ENCODE measurements at regions not wholly inside any gene's neighbourhood (a gene's known extent, or its start where the extent isn't known, plus 50 kb on each side); places are given as distances from the start of the nearest gene placed in this dataset.

DNA sequence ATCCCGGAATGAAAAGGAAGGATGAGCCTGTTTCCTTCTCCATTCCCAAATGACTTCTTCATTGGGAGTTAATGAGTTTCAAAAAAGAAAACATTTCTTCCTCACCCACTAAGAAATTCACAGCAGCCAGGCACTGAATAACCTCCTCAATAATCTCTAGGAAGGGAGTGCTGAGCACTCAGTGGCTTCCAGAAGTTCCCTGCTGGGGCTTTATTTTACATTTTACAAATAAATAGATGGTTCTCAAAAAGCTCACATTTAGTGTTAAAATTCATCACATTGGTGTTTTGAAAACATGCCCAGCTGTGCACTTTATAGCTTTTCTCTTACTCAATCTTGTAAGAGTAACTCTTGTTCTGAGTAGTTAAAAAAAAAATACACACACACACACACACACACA is 148.9 kb upstream of the PFKP start:
- H3K9me3 ChIP-seq, result no peaks in the 10 kb centered on the region
- intact Hi-C loops (cut with DNase I), result no loop called here
- H3K27ac ChIP-seq, result no peak overlapping the region
- DNase-seq (ENCODE audit: extremely low spot score in 2 of 2), result no peak
- no peaks in the 10 kb centered on the region for H3K27me3 ChIP-seq
- H3K36me3 ChIP-seq, result no peaks in the 10 kb centered on the region
- no peaks in the 10 kb centered on the region for H3K4me1 ChIP-seq
- TF ChIP-seq POLR2AphosphoS5 (IDR thresholded peaks at IDR 0.05; ENCODE audit: insufficient read depth in 1 of 2, low read depth in 1 of 2), result no peak
- TF ChIP-seq, protein P1, sequence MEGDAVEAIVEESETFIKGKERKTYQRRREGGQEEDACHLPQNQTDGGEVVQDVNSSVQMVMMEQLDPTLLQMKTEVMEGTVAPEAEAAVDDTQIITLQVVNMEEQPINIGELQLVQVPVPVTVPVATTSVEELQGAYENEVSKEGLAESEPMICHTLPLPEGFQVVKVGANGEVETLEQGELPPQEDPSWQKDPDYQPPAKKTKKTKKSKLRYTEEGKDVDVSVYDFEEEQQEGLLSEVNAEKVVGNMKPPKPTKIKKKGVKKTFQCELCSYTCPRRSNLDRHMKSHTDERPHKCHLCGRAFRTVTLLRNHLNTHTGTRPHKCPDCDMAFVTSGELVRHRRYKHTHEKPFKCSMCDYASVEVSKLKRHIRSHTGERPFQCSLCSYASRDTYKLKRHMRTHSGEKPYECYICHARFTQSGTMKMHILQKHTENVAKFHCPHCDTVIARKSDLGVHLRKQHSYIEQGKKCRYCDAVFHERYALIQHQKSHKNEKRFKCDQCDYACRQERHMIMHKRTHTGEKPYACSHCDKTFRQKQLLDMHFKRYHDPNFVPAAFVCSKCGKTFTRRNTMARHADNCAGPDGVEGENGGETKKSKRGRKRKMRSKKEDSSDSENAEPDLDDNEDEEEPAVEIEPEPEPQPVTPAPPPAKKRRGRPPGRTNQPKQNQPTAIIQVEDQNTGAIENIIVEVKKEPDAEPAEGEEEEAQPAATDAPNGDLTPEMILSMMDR (IDR thresholded peaks at IDR 0.05), result no peak
- no peak for TF ChIP-seq POLR2A (IDR thresholded peaks at IDR 0.05)
- H3K4me3 ChIP-seq, result no peak overlapping the region

DNA sequence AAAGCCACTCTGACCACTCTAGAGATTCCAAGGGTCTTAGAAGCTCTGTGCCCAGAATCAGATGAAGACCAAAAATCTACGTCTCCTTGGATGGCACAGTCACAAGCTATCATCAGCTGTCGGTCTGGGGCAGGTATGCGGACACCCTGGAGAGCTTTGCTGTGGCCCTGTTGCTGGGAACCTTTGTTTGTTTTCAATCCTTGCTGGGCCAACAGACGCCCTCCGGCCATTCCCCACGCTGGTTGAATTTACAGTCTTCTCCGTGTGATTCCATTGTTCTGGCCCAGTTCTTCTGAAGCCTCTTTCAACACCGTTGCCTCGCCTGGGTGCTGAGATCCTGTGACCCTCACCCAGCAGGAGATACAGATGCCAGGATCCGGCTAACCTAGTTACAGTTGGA is 149.4 kb upstream of the PFKP start:
- Histone ChIP-seq H3K36me3 (no peaks in the 10 kb centered on the region), H3K4me3 (no peak overlapping the region), H3K4me1 (no peaks in the 10 kb centered on the region), H3K27me3 (no peaks in the 10 kb centered on the region), H3K9me3 (no peaks in the 10 kb centered on the region), H3K27ac (no peak overlapping the region)
- TF ChIP-seq POLR2A (IDR thresholded peaks at IDR 0.05) (no peak), POLR2AphosphoS5 (IDR thresholded peaks at IDR 0.05; ENCODE audit: insufficient read depth in 1 of 2, low read depth in 1 of 2) (no peak)
- TF ChIP-seq, protein P1 (IDR thresholded peaks at IDR 0.05), result no peak
- no peak for DNase-seq (ENCODE audit: extremely low spot score in 2 of 2)
- intact Hi-C loops (cut with DNase I), result no loop called here

- Histone ChIP-seq H3K36me3 (no peaks in the 10 kb centered on the region), H3K27ac (no peak overlapping the region), H3K4me1 (no peaks in the 10 kb centered on the region), H3K9me3 (no peaks in the 10 kb centered on the region), H3K27me3 (no peaks in the 10 kb centered on the region), H3K4me3 (no peak overlapping the region)
- intact Hi-C loops (cut with DNase I), result no loop called here
- no peak for TF ChIP-seq POLR2A (IDR thresholded peaks at IDR 0.05)
- TF ChIP-seq POLR2AphosphoS5 (IDR thresholded peaks at IDR 0.05; ENCODE audit: insufficient read depth in 1 of 2, low read depth in 1 of 2), result no peak
- TF ChIP-seq, protein P1 (IDR thresholded peaks at IDR 0.05), result no peak
- no peak for DNase-seq (ENCODE audit: extremely low spot score in 2 of 2)
Observed at GRCh38 chr10:2915412-2915811, 151.9 kb upstream of the PFKP start.

DNA sequence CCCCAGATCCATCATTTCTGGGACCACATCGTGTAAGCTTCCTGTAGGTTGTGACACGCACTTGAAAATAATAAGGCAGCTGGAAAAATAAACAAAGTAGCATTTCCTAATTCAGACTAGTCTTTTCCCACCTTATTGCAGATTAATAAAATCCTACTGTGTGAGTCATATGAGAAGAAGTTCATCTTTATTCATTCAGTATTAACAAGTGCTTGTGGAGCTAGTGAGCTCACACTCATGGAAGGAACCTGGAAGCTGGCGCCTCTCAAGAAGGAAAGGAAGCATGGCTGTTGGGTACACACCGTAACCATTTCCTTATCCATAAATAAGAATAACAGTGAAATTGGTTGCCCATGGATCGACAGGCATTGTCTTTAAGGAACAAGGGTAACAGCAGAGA is 152.6 kb upstream of the PFKP start:
- no peak overlapping the region for H3K27ac ChIP-seq
- H3K9me3 ChIP-seq, result no peaks in the 10 kb centered on the region
- no peaks in the 10 kb centered on the region for H3K36me3 ChIP-seq
- DNase-seq (ENCODE audit: extremely low spot score in 2 of 2), result no peak
- H3K4me1 ChIP-seq, result no peaks in the 10 kb centered on the region
- no peak for TF ChIP-seq POLR2AphosphoS5 (IDR thresholded peaks at IDR 0.05; ENCODE audit: insufficient read depth in 1 of 2, low read depth in 1 of 2)
- TF ChIP-seq, protein P1 (IDR thresholded peaks at IDR 0.05), result no peak
- TF ChIP-seq POLR2A (IDR thresholded peaks at IDR 0.05), result no peak
- no peak overlapping the region for H3K4me3 ChIP-seq
- no peaks in the 10 kb centered on the region for H3K27me3 ChIP-seq
- intact Hi-C loops (cut with DNase I), result no loop called here

GRCh38 chr10:2913474-2913873 is 153.9 kb upstream of the PFKP start:
- no peaks in the 10 kb centered on the region for H3K9me3 ChIP-seq
- no peaks in the 10 kb centered on the region for H3K4me1 ChIP-seq
- intact Hi-C loops (cut with DNase I), result no loop called here
- no peak overlapping the region for H3K27ac ChIP-seq
- H3K27me3 ChIP-seq, result no peaks in the 10 kb centered on the region
- no peak for DNase-seq (ENCODE audit: extremely low spot score in 2 of 2)
- H3K36me3 ChIP-seq, result no peaks in the 10 kb centered on the region
- TF ChIP-seq, protein P1 (IDR thresholded peaks at IDR 0.05), result no peak
- TF ChIP-seq POLR2A (IDR thresholded peaks at IDR 0.05) (no peak), POLR2AphosphoS5 (IDR thresholded peaks at IDR 0.05; ENCODE audit: insufficient read depth in 1 of 2, low read depth in 1 of 2) (no peak)
- H3K4me3 ChIP-seq, result no peak overlapping the region
